Lung (tissue), 11 donors: ENCODE measurements at regions not wholly inside any gene's neighbourhood (a gene's known extent, or its start where the extent isn't known, plus 50 kb on each side); places are given as distances from the start of the nearest gene placed in this dataset.
A peak's percentile ranks its signal among the peaks of the same experiment; 100 is the strongest.

Experiments
- ATAC-seq: fragments of 200-7000 bp; cut with Tn5 transposase; one replicate; pipeline ENCODE4 v1.9.1; 2020; ENCODE audit warnings: moderate number of reproducible peaks; ENCODE audit not compliant: insufficient read depth, low FRiP score
- DNase-seq, 3 donors: peaks; one replicate each; pipeline ENCODE4 v3.0.0-alpha.2; 2013 to 2017
- H3K27ac ChIP-seq, 2 donors: one replicate each; pipeline ENCODE4 v1.5.1; 2013; ENCODE audit warnings: mild to moderate bottlenecking in 2 of 2, moderate library complexity in 2 of 2, control low read depth in 1 of 2, inconsistent platforms in 1 of 2, low read depth in 1 of 2, low read length in 1 of 2
- H3K27me3 ChIP-seq, 3 donors: one replicate each; pipeline ENCODE4 v1.5.1; 2013; ENCODE audit warnings: low read length in 2 of 3; ENCODE audit not compliant: control insufficient read depth in 3 of 3, insufficient read depth in 3 of 3
- H3K36me3 ChIP-seq, 4 donors: one replicate each; pipeline ENCODE4 v1.5.1; 2013; ENCODE audit warnings: low read length in 4 of 4, mild to moderate bottlenecking in 1 of 4, moderate library complexity in 1 of 4; ENCODE audit not compliant: control insufficient read depth in 4 of 4, insufficient read depth in 4 of 4
- H3K4me1 ChIP-seq, 5 donors: one replicate each; pipeline ENCODE4 v1.5.1; 2013; ENCODE audit warnings: low read length in 5 of 5, mild to moderate bottlenecking in 2 of 5, moderate library complexity in 1 of 5; ENCODE audit not compliant: control insufficient read depth in 5 of 5, insufficient read depth in 5 of 5
- H3K4me3 ChIP-seq: one replicate; pipeline ENCODE4 v1.5.1; 2013; ENCODE audit warnings: mild to moderate bottlenecking, control low read depth, moderate library complexity
- H3K9ac ChIP-seq, 2 donors: one replicate each; pipeline ENCODE4 v1.5.1; 2013; ENCODE audit warnings: low read length in 2 of 2, control low read depth in 1 of 2; ENCODE audit not compliant: insufficient read depth in 1 of 2
- H3K9me3 ChIP-seq, 4 donors: one replicate each; pipeline ENCODE4 v1.5.1; 2013; ENCODE audit warnings: low read length in 3 of 4, mild to moderate bottlenecking in 1 of 4, moderate library complexity in 1 of 4; ENCODE audit not compliant: control insufficient read depth in 4 of 4, insufficient read depth in 3 of 4
- whole genome bisulfite sequencing, 2 donors: extraction: QIAGEN DNeasy Blood & Tissue Kit; methylation state at CpG; one replicate each; pipeline ENCODE4 v1.1.7; 2013; 5-methylcytosine and 5-hydroxymethylcytosine counted together
- TF ChIP-seq, protein P1 (sequence below): IDR thresholded peaks from 2 replicates; pipeline ENCODE4 v1.5.1; 2012; ENCODE audit warnings: mild to moderate bottlenecking; ENCODE audit errors: control extremely low read depth, extremely low read depth
- donor health status: control.
- donor health status: control.
- donor health status: Bipolar disorder and iron deficiency.
- donor health status: healthy.
- donor health status: DM: yes; HTN: yes; CAD: no.

DNA sequence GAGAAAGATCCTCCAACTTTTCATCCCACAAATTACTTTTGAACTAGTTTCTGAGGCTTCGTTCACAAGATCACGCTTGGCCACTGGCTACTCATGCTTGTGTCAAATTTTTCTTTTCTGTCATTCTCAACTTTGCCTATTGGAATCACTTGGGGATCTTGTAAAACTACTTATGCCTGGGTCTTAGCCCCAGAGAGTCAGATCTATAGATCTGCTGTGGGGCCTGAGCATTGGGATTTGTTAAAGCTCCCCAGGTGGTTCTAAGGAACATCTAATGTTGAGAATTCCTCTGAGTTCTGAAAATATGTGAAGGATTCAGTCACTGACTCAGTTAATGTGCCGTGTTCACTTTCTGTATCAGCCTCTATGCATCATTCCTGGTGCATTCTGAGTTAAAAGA lies 71.7 kb upstream of the VGLL3 start:
- no peak overlapping the region for H3K4me3 ChIP-seq
- no peaks in the 10 kb centered on the region for H3K9me3 ChIP-seq
- WGBS, 2 donors: 85 to 95% methylated on average over 3 of the region's 3 CpGs
- no peak overlapping the region for H3K27ac ChIP-seq
- H3K4me1 ChIP-seq: no peaks in the 10 kb centered on the region
- H3K9ac ChIP-seq: no peak overlapping the region
- no peaks in the 10 kb centered on the region for H3K36me3 ChIP-seq
- TF ChIP-seq, protein P1, sequence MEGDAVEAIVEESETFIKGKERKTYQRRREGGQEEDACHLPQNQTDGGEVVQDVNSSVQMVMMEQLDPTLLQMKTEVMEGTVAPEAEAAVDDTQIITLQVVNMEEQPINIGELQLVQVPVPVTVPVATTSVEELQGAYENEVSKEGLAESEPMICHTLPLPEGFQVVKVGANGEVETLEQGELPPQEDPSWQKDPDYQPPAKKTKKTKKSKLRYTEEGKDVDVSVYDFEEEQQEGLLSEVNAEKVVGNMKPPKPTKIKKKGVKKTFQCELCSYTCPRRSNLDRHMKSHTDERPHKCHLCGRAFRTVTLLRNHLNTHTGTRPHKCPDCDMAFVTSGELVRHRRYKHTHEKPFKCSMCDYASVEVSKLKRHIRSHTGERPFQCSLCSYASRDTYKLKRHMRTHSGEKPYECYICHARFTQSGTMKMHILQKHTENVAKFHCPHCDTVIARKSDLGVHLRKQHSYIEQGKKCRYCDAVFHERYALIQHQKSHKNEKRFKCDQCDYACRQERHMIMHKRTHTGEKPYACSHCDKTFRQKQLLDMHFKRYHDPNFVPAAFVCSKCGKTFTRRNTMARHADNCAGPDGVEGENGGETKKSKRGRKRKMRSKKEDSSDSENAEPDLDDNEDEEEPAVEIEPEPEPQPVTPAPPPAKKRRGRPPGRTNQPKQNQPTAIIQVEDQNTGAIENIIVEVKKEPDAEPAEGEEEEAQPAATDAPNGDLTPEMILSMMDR: no peak
- ATAC-seq (no peak), DNase-seq (no peak)
- no peaks in the 10 kb centered on the region for H3K27me3 ChIP-seq

DNA sequence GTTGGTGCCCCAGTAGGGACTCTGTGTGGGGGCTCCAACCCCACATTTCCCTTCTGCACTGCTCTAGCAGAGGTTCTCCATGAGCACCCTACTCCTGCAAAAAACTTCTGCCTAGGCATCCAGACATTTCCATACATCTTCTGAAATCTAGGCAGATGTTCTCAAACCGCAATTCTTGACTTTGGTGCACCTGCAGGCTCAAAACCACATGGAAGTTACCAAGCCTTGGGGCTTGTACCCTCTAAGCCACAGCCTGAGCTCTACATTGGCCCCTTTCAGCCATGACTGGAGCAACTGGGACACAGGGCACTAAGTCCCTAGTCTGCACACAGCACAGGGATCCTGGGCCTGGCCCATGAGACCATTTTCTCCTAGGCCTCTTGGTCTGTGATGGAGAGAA lies 66.5 kb upstream of the VGLL3 start:
- Histone ChIP-seq H3K4me1 (no peaks in the 10 kb centered on the region), H3K27me3 (no peaks in the 10 kb centered on the region), H3K9me3 (peaks cover 0 to 5% (median 0%) of the 10 kb centered on the region in 4 donors), H3K4me3 (no peak overlapping the region), H3K27ac (no peak overlapping the region), H3K9ac (no peak overlapping the region), H3K36me3 (no peaks in the 10 kb centered on the region)
- DNase-seq: no peak
- ATAC-seq: no peak
- TF ChIP-seq, protein P1: no peak
- 76 to 87% methylated on average over 1 of the region's 1 CpG for WGBS, 2 donors

DNA sequence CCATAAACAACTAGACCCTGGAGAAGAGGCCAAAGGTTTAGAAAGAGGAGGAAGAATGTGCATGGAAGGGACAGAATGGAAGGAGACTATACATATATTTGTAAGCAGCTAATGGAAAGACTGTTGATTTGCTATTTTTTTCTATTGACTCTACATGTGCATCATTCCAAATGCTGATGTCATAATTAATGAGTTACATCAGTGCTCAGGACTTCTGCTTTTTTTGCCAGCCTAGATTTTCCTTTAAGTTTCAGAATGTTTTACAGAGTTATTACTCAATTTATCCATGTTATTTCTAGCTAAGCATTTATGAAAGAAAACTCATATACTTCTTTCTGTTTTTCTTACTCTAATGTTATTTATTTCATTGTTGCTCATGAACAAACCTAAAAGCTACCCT lies 62.6 kb upstream of the VGLL3 start:
- TF ChIP-seq, protein P1: no peak
- Histone ChIP-seq H3K36me3 (no peaks in the 10 kb centered on the region), H3K27me3 (no peaks in the 10 kb centered on the region), H3K9ac (no peak overlapping the region), H3K4me3 (no peak overlapping the region), H3K4me1 (no peaks in the 10 kb centered on the region), H3K27ac (no peak overlapping the region), H3K9me3 (peaks cover 0 to 6% (median 0%) of the 10 kb centered on the region in 4 donors)
- DNase-seq: no peak
- ATAC-seq: no peak

DNA sequence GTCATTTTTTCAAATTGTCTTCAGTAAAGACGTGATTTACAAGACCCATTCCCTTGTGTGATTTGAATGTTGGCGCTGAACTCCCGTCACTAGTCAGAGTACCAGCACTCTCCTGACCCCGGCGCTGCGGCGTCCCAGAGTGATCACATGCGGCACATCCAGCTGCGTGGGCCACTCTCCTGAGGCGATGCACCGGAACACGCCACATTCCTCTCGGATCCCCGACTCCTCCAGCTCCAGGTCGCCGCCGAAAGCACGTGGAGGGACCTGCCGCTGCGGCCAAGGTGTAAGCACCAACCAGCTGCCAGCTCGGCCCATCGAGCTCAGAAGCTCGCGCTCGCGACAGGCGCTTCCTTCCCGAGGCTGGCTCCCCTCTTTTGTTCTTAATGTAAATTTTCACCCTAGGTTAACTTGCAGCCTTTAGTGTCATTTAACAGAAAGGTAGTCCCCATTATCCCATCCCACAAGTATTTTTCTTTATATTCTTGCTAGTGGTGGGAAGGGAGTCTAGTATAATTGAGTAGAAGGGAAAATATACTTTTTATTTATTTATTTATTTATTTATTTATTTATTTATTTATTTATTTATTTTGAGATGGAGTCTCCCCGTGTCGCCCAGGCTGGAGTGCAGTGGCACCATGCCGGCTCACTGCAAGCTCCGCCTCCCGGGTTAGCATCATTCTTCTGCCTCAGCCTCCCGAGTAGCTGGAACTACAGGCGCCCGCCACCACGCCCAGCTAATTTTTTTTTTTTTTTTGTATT lies 61.7 kb upstream of the VGLL3 start:
- H3K9me3 ChIP-seq: peaks cover 0 to 6% (median 0%) of the 10 kb centered on the region in 4 donors
- H3K27me3 ChIP-seq: no peaks in the 10 kb centered on the region
- H3K4me1 ChIP-seq: no peaks in the 10 kb centered on the region
- ATAC-seq: no peak
- 70 to 72% methylated on average over 37 of the region's 37 CpGs for WGBS, 2 donors
- DNase-seq: peak in 2 of 3 donors; percentile 12 to 29
- TF ChIP-seq, protein P1: no peak
- no peak overlapping the region for H3K27ac ChIP-seq
- H3K4me3 ChIP-seq: no peak overlapping the region
- no peaks in the 10 kb centered on the region for H3K36me3 ChIP-seq
- no peak overlapping the region for H3K9ac ChIP-seq
